NCI-H526 treated with DMSO at 0.1 percent for 48 hours (cell line): ENCODE measurements at regions not wholly inside any gene's neighbourhood (a gene's known extent, or its start where the extent isn't known, plus 50 kb on each side); places are given as distances from the start of the nearest gene placed in this dataset.
"Not testable (repeated sequence)": the region's sequence is repeated elsewhere in the genome, so short reads cannot be mapped to it uniquely, and the experiment has no call there.

Experiments
- DNase-seq: peaks from one replicate; lab custom pipeline; 2025; lab: John Stamatoyannopoulos, UW

- DNase-seq = no peak
These were observed 142.4 kb downstream of the ZFP64 start for GRCh38 chr20:52049001-52049731.

GRCh38 chr20:52047811-52048764, 143.5 kb downstream of the ZFP64 start:
- no peak for DNase-seq

- no peak for DNase-seq
These were observed 149.6 kb downstream of the ZFP64 start for GRCh38 chr20:52041966-52042365.

- no peak for DNase-seq
These were observed 151.8 kb downstream of the ZFP64 start for GRCh38 chr20:52039790-52040189.

- DNase-seq = not testable (repeated sequence)
These were observed 152.9 kb downstream of the ZFP64 start for GRCh38 chr20:52038632-52039031.

GRCh38 chr20:52037370-52037769, 154.2 kb downstream of the ZFP64 start:
- no peak for DNase-seq

- DNase-seq = no peak
These were observed 155.6 kb downstream of the ZFP64 start for GRCh38 chr20:52035977-52036376.

GRCh38 chr20:52035498-52035897, 156.1 kb downstream of the ZFP64 start:
- DNase-seq = no peak

- DNase-seq = no peak
These were observed 157.0 kb downstream of the ZFP64 start for GRCh38 chr20:52034581-52034980.

GRCh38 chr20:52033313-52033712, 158.3 kb downstream of the ZFP64 start:
- peak; percentile 16 for DNase-seq

- not testable (repeated sequence) for DNase-seq
These were observed 159.3 kb downstream of the ZFP64 start for GRCh38 chr20:52032304-52032683.

- DNase-seq = no peak
These were observed 159.8 kb downstream of the ZFP64 start for GRCh38 chr20:52031563-52032303.

GRCh38 chr20:52031206-52031562, 160.4 kb downstream of the ZFP64 start:
- DNase-seq = no peak

- not testable (repeated sequence) for DNase-seq
These were observed 162.4 kb downstream of the ZFP64 start for GRCh38 chr20:52029129-52029528.

GRCh38 chr20:52025938-52026337, 165.6 kb downstream of the ZFP64 start:
- no peak for DNase-seq

GRCh38 chr20:52019313-52019712, 172.3 kb downstream of the ZFP64 start:
- no peak for DNase-seq

GRCh38 chr20:52017669-52018317, 173.8 kb downstream of the ZFP64 start:
- DNase-seq = no peak

- DNase-seq = no peak
These were observed 175.6 kb downstream of the ZFP64 start for GRCh38 chr20:52016022-52016421.

- DNase-seq = no peak
These were observed 176.4 kb downstream of the ZFP64 start for GRCh38 chr20:52015155-52015554.

- no peak for DNase-seq
These were observed 179.5 kb downstream of the ZFP64 start for GRCh38 chr20:52012079-52012478.

GRCh38 chr20:52011093-52011492, 180.5 kb downstream of the ZFP64 start:
- DNase-seq = no peak

- no peak for DNase-seq
These were observed 181.0 kb downstream of the ZFP64 start for GRCh38 chr20:52010541-52010940.
